Liver (tissue), 8 donors: ENCODE measurements at regions not wholly inside any gene's neighbourhood (a gene's known extent, or its start where the extent isn't known, plus 50 kb on each side); places are given as distances from the start of the nearest gene placed in this dataset.

ENCODE experiments used
- DNase-seq: peaks from one replicate; pipeline ENCODE4 v3.0.0-alpha.2; 2017; ENCODE audit warnings: low spot score
- H3K27ac ChIP-seq, 2 donors: one replicate each; pipeline ENCODE4 v1.7.0; 2013; ENCODE audit warnings: inconsistent platforms in 2 of 2, low read length in 2 of 2, control low read depth in 1 of 2, low read depth in 1 of 2, mild to moderate bottlenecking in 1 of 2
- H3K27me3 ChIP-seq, 4 donors: one replicate each; pipeline versions ENCODE4 v1.6.1 to v1.7.0; 2013; ENCODE audit warnings: low read length in 3 of 4, inconsistent platforms in 1 of 4, mild to moderate bottlenecking in 1 of 4, moderate library complexity in 1 of 4; ENCODE audit not compliant: control insufficient read depth in 4 of 4, insufficient read depth in 4 of 4
- H3K36me3 ChIP-seq, 4 donors: one replicate each; pipeline versions ENCODE4 v1.6.1 to v1.7.0; 2013; ENCODE audit warnings: low read length in 3 of 4, mild to moderate bottlenecking in 3 of 4, low read depth in 1 of 4, moderate library complexity in 1 of 4; ENCODE audit not compliant: control insufficient read depth in 4 of 4, insufficient read depth in 3 of 4
- H3K4me1 ChIP-seq, 4 donors: one replicate each; pipeline versions ENCODE4 v1.6.1 to v1.7.0; 2013; ENCODE audit warnings: low read length in 3 of 4, mild to moderate bottlenecking in 3 of 4, moderate library complexity in 1 of 4; ENCODE audit not compliant: control insufficient read depth in 4 of 4, insufficient read depth in 4 of 4
- H3K4me3 ChIP-seq, 3 donors: one replicate each; pipeline versions ENCODE4 v1.6.1 to v1.7.0; 2013; ENCODE audit warnings: low read length in 3 of 3, control low read depth in 1 of 3, low read depth in 1 of 3, mild to moderate bottlenecking in 1 of 3
- H3K9ac ChIP-seq, 2 donors: one replicate each; pipeline ENCODE4 v1.7.0; 2013; ENCODE audit warnings: low read length in 2 of 2, mild to moderate bottlenecking in 2 of 2, moderate library complexity in 2 of 2, control low read depth in 1 of 2, low read depth in 1 of 2
- H3K9me3 ChIP-seq, 4 donors: one replicate each; pipeline versions ENCODE4 v1.6.1 to v1.7.0; 2013; ENCODE audit warnings: low read length in 3 of 4; ENCODE audit not compliant: control insufficient read depth in 4 of 4
- EGR1 ChIP-seq, 2 donors: IDR thresholded peaks; 2 replicates each; pipeline ENCODE4 v1.6.1; 2016 to 2018; ENCODE audit warnings: antibody characterized with exemption in 2 of 2, low read depth in 2 of 2
- FOXA1 ChIP-seq: IDR thresholded peaks from 2 replicates; pipeline ENCODE4 v1.6.1; 2016; ENCODE audit warnings: antibody characterized with exemption
- FOXA2 ChIP-seq: IDR thresholded peaks from 2 replicates; pipeline ENCODE4 v1.6.1; 2016; ENCODE audit warnings: antibody characterized with exemption
- GABPA ChIP-seq, 2 donors: IDR thresholded peaks in 1 of 2; conservative IDR thresholded peaks in 1 of 2; 2 replicates each; pipeline ENCODE4 v1.6.1; 2016; ENCODE audit warnings: antibody characterized with exemption in 2 of 2, mild to moderate bottlenecking in 1 of 2, moderate library complexity in 1 of 2
- HNF4A ChIP-seq, 2 donors: conservative IDR thresholded peaks; 2 replicates each; pipeline ENCODE4 v1.6.1; 2016; ENCODE audit warnings: antibody characterized with exemption in 2 of 2, mild to moderate bottlenecking in 2 of 2
- HNF4G ChIP-seq: IDR thresholded peaks from 2 replicates; pipeline ENCODE4 v1.6.1; 2016; ENCODE audit warnings: antibody characterized with exemption
- JUND ChIP-seq, 2 donors: IDR thresholded peaks; 2 replicates each; pipeline ENCODE4 v1.6.1; 2016; ENCODE audit warnings: antibody characterized with exemption in 2 of 2
- NR2F2 ChIP-seq: IDR thresholded peaks from 2 replicates; pipeline ENCODE4 v1.6.1; 2016; ENCODE audit warnings: antibody characterized with exemption
- RAD21 ChIP-seq, 2 donors: IDR thresholded peaks; 2 replicates each; pipeline ENCODE4 v1.6.1; 2016; ENCODE audit warnings: antibody characterized with exemption in 2 of 2, mild to moderate bottlenecking in 2 of 2
- REST ChIP-seq: IDR thresholded peaks from 2 replicates; pipeline ENCODE4 v1.6.1; 2016; ENCODE audit warnings: antibody characterized with exemption, mild to moderate bottlenecking
- RXRA ChIP-seq, 2 donors: IDR thresholded peaks; 2 replicates each; pipeline ENCODE4 v1.6.1; 2017 to 2018; ENCODE audit warnings: antibody characterized with exemption in 2 of 2, mild to moderate bottlenecking in 1 of 2
- SP1 ChIP-seq: IDR thresholded peaks from 2 replicates; pipeline ENCODE4 v1.6.1; 2018; ENCODE audit warnings: antibody characterized with exemption, mild to moderate bottlenecking
- WGBS: extraction: QIAGEN DNeasy Blood & Tissue Kit; methylation state at CpG from one replicate; pipeline ENCODE4 v1.1.7; 2013; 5-methylcytosine and 5-hydroxymethylcytosine counted together
- TF ChIP-seq, protein P1 (sequence below): IDR thresholded peaks from 2 replicates; pipeline ENCODE4 v1.6.1; 2016; ENCODE audit warnings: antibody characterized with exemption
- TF ChIP-seq, protein P2 (sequence below): fragments of 150-350 bp; IDR thresholded peaks from 2 replicates; pipeline ENCODE4 v1.5.1; 2017; ENCODE audit warnings: improper control_type of control experiment, low read depth, low read length; ENCODE audit not compliant: missing input control
- donor health status: healthy.
- donor health status: healthy.
- donor health status: healthy.
- donor health status: healthy.
- donor health status: healthy.

- peaks cover 0 to 1% (median 0%) of the 10 kb centered on the region in 4 donors for H3K4me1 ChIP-seq
- no peak overlapping the region for H3K4me3 ChIP-seq
- no peaks in the 10 kb centered on the region for H3K9me3 ChIP-seq
- H3K27ac ChIP-seq, result no peak overlapping the region
- no peaks in the 10 kb centered on the region for H3K36me3 ChIP-seq
- no peak overlapping the region for H3K9ac ChIP-seq
- TF ChIP-seq RXRA (IDR thresholded peaks at IDR 0.05), result no peak
- TF ChIP-seq, protein P1, sequence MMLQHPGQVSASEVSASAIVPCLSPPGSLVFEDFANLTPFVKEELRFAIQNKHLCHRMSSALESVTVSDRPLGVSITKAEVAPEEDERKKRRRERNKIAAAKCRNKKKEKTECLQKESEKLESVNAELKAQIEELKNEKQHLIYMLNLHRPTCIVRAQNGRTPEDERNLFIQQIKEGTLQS, result no peak
- TF ChIP-seq RAD21 (IDR thresholded peaks at IDR 0.05), result no peak
- WGBS, result 66% methylated on average over 2 of the region's 2 CpGs
- DNase-seq, result no peak
- no peaks in the 10 kb centered on the region for H3K27me3 ChIP-seq
Measured at GRCh38 chr3:17951241-17951640, 208.8 kb upstream of the TBC1D5 start.

DNA sequence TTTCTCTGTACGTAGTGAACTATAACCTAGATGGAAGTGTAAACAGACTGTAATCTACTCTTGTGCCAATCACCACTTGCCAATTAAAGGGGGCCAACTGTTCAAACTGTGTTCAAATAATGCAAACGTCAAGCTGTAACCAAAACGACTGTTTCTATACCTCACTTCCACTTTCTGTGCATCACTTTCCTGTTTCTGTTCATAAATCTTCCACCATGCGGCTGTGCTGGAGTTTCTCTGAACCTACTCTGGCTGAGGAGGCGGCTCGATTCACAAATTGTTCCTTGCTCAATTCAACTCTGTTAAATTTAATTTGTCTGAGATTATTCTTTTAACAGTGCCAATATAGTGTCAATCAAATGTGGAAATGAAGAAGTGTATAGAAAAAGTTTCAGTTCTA lies 206.7 kb upstream of the TBC1D5 start:
- no peaks in the 10 kb centered on the region for H3K9me3 ChIP-seq
- H3K27me3 ChIP-seq, result no peaks in the 10 kb centered on the region
- H3K9ac ChIP-seq, result no peak overlapping the region
- H3K27ac ChIP-seq, result no peak overlapping the region
- WGBS, result 45% methylated on average over 6 of the region's 6 CpGs
- H3K4me3 ChIP-seq, result no peak overlapping the region
- H3K4me1 ChIP-seq, result peaks cover 0 to 1% (median 0%) of the 10 kb centered on the region in 4 donors
- no peaks in the 10 kb centered on the region for H3K36me3 ChIP-seq
- DNase-seq, result no peak
- TF ChIP-seq RXRA (IDR thresholded peaks at IDR 0.05) (no peak), SP1 (no peak), HNF4G (no peak), HNF4A (conservative IDR thresholded peaks at IDR 0.05) (no peak), JUND (IDR thresholded peaks at IDR 0.05) (no peak), REST (no peak), NR2F2 (no peak), RAD21 (IDR thresholded peaks at IDR 0.05) (no peak), FOXA2 (no peak)
- TF ChIP-seq, protein P2, sequence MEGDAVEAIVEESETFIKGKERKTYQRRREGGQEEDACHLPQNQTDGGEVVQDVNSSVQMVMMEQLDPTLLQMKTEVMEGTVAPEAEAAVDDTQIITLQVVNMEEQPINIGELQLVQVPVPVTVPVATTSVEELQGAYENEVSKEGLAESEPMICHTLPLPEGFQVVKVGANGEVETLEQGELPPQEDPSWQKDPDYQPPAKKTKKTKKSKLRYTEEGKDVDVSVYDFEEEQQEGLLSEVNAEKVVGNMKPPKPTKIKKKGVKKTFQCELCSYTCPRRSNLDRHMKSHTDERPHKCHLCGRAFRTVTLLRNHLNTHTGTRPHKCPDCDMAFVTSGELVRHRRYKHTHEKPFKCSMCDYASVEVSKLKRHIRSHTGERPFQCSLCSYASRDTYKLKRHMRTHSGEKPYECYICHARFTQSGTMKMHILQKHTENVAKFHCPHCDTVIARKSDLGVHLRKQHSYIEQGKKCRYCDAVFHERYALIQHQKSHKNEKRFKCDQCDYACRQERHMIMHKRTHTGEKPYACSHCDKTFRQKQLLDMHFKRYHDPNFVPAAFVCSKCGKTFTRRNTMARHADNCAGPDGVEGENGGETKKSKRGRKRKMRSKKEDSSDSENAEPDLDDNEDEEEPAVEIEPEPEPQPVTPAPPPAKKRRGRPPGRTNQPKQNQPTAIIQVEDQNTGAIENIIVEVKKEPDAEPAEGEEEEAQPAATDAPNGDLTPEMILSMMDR, result no peak

- Histone ChIP-seq H3K4me1 (peaks cover 0 to 1% (median 0%) of the 10 kb centered on the region in 4 donors), H3K4me3 (no peak overlapping the region), H3K27ac (no peak overlapping the region), H3K9ac (no peak overlapping the region), H3K27me3 (no peaks in the 10 kb centered on the region), H3K9me3 (no peaks in the 10 kb centered on the region), H3K36me3 (no peaks in the 10 kb centered on the region)
- DNase-seq, result no peak
- TF ChIP-seq JUND (IDR thresholded peaks at IDR 0.05) (no peak), SP1 (no peak), FOXA1 (no peak), HNF4A (conservative IDR thresholded peaks at IDR 0.05) (peak in 1 of 2 donors; percentile 32), FOXA2 (no peak), RAD21 (IDR thresholded peaks at IDR 0.05) (no peak), EGR1 (IDR thresholded peaks at IDR 0.05; ENCODE audit: low read depth in 2 of 2) (no peak), GABPA (IDR thresholded peaks at IDR 0.05 in 1 of 2, conservative IDR thresholded peaks at IDR 0.05 in 1 of 2) (no peak)
Measured at GRCh38 chr3:17947833-17948232, 205.4 kb upstream of the TBC1D5 start.
